HG02884 (cell line): ENCODE measurements at regions not wholly inside any gene's neighbourhood (a gene's known extent, or its start where the extent isn't known, plus 50 kb on each side); places are given as distances from the start of the nearest gene placed in this dataset.
A peak's percentile ranks its signal among the peaks of the same experiment; 100 is the strongest.
"Not testable (repeated sequence)": the region's sequence is repeated elsewhere in the genome, so short reads cannot be mapped to it uniquely, and the experiment has no call there.

Experiments
- ATAC-seq: cut with Tn5 transposase; IDR thresholded peaks from one replicate; pipeline ENCODE4 v1.9.1; 2021; ENCODE audit warnings: mild to moderate bottlenecking, moderate library complexity; ENCODE audit not compliant: unreplicated experiment

- ATAC-seq, result no peak
Measured at GRCh38 chr2:40043641-40044040, 264.6 kb upstream of the THUMPD2 start.

DNA sequence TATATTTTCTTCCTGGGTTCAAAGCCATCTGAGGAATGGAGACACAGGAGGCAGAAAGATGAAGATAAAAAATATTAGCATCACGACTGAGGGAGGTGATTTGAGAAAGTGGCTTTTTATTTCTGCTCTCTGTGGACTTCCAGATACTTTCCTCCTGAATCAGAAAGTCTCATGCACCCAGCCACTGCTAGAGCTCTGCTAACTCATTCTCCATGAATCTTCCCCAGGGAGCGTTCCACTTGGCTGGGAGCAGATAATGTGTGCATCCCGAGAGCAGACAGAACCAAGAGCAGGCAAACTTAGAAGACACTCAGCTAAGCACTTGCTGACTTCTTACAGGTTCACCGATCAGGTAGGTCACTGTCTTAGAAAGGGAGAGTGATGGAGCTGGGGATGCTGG lies 264.1 kb upstream of the THUMPD2 start:
- ATAC-seq, result no peak

GRCh38 chr2:40041422-40042382 lies 262.6 kb upstream of the THUMPD2 start:
- no peak for ATAC-seq

DNA sequence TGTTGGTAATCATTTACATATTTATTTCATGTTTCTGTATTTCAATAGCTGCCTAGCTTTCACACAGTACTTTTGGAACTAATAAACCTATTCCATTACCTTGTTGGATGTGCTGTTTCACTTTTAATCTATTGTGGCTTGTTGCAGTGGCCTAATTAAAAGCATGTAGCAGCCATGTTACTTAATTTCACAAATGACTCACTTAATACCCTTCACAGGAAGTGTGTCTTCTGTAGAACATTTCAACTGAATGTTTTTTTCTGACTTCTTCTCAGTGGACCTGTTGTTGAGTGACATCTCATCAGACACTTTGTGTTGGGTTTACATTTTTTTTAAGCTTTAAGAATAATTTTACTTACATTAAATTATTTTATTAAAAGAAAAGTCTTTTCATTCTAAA lies 260.5 kb upstream of the THUMPD2 start:
- no peak for ATAC-seq

DNA sequence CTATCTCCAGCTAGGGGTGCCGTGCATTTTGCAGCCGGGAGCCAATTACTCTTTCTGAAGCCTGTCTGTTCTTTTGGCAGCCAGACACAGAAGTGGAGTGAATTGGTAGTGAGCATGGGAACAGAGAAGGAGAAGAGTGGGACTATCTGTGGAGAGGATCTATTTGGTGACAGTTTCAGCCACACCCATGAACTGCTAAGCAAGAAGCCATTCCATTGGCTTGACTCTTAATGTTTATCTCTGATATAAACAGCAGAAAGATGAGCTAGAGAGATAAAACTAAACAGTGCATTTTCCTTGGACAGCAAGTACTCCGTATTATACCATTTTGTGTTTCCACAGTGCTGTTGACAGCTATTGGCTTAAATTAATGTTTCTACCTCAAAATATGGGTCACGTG lies 259.6 kb upstream of the THUMPD2 start:
- ATAC-seq, result no peak

- no peak for ATAC-seq
Measured at GRCh38 chr2:40037303-40037702, 258.2 kb upstream of the THUMPD2 start.

DNA sequence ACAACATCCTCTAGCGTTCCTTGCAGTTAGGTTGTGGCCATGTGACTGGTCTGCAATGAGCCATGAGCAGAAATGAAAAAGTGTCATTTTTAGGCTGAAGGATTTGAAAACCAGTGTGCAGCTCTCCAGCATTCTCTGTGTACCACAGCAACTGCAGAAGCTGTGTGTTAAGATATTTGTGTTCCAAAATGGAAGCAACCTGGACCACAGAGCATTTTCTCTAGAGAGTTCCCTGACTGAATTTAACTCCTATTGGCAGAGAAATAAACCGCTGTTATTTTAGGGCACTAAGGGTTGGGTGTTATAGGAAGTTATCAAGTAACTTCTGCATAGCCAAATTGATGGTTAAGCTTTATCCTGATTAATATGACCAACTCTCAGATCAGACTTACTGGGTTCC lies 257.2 kb upstream of the THUMPD2 start:
- ATAC-seq, result no peak

DNA sequence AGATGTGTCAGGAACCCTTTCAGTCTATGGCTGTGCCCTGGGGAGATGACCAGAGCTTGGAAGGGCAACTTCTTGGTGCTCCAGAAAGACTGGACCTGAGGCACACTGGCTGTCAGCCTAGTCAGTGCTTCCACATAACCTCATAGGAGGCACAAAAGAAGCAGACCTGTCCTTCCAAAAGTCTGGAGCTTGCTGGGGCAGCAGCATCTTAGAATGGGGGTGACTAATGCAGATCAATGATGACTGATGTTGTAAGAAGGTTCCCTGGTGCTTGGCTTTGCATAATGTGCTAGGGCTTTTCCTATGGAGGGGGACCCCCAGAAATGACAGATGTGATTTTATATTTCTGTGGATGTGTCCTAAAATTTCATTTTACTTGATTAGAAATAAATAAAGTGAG lies 255.7 kb upstream of the THUMPD2 start:
- no peak for ATAC-seq

- ATAC-seq, result no peak
Measured at GRCh38 chr2:40034198-40034597, 255.1 kb upstream of the THUMPD2 start.

GRCh38 chr2:40033781-40034180 lies 254.7 kb upstream of the THUMPD2 start:
- ATAC-seq, result no peak

DNA sequence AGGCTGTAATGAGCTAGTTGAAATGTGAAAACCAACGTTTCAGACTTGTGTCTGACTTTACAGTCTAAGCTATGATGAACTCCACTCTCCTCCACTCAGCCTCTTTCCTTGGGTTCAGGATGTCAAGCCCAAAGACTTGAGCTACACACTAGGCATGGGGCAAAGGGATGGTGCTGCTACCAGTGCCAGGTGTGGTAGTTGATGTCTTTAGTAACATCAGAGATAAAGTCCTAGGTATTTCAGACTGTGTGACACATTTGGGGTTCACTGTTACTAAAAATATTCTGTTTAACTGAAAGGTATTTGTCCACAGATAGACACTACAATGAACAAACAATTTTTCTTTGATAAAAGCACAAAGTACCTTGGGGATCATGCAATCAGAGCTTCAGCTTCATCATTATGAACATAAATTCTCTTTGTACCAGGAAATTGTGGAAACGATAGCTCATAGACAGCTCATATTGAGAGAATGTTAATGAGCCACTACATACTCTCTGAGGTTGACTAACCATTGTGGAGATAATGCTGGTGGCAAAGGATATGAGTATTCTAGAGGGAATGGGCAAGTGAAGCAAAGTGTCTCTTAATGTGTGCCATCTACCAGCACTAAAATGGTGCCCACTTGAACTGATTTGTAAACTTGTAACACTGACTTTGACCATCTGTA lies 253.7 kb upstream of the THUMPD2 start:
- no peak for ATAC-seq

DNA sequence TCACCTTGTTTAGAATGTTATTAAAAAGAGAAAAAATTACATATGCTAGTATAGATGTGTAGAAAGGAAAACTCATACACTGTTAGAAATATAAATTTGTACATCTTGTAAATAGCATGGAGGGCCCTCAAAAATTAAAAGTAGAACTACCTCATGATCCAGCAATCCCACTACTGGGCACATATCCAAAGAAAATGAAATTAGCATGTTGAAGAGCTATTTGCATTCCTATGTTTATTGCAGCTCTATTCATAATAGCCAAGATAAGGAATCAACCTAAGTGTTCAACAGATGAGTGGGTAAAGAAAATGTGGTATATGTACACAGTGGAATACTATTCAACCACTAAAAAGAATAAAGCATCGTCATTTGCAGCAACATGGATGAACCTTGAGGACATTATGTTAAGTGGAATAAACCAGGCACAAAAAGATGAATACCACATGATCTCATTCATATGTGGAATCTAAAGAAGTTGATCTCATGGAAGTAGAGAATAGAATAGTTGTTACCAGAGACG lies 251.5 kb upstream of the THUMPD2 start:
- no peak for ATAC-seq

DNA sequence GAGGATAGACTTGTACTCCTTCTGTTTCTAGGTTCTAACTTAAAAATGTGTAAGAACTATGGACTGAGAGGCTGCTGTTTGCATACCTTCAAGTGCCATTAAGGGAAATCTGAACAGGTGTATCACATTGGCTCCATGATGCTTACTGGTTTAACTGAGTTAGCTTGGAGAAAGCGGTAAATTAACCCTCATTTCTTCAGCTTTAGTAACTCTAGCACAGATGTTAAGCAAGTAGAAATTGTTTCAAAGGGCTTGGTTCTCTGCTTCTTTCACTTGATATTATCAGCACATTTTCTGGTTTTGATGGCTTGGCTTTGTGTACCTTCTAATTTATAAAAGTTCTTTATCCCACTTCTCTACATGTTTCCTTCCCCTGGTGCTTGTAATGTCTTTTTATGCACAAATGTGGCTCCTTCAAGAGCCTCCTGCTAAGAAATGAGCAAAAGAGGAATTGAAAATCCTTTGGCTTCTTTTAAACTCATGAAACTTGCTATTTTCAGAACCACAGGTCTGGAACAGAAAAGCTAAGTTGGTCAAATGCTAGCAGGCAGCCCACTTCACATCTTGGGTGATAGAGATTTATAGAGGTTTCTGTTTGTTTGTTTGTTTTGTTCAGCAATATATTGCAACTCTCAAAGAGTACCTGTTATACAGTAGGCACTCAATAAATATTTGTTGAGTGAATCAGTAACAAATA lies 249.9 kb upstream of the THUMPD2 start:
- peak; percentile 90 for ATAC-seq

GRCh38 chr2:40027968-40028367 lies 248.9 kb upstream of the THUMPD2 start:
- no peak for ATAC-seq

DNA sequence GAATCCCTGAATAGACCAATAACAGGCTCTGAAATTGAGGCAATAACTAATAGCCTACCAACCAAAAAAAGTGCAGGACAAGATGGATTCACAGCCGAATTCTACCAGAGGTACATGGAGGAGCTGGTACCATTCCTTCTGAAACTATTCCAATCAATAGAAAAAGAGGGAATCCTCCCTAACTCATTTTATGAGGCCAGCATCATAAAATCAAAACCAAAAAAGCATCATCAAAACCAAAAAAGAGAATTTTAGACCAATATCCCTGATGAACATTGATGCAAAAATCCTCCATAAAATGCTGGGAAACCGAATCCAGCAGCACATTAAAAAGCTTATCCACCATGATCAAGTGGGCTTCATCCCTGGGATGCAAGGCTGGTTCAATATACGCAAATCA lies 246.2 kb upstream of the THUMPD2 start:
- not testable (repeated sequence) for ATAC-seq

- no peak for ATAC-seq
Measured at GRCh38 chr2:40020997-40021396, 241.9 kb upstream of the THUMPD2 start.

- no peak for ATAC-seq
Measured at GRCh38 chr2:40016151-40016885, 237.3 kb upstream of the THUMPD2 start.

DNA sequence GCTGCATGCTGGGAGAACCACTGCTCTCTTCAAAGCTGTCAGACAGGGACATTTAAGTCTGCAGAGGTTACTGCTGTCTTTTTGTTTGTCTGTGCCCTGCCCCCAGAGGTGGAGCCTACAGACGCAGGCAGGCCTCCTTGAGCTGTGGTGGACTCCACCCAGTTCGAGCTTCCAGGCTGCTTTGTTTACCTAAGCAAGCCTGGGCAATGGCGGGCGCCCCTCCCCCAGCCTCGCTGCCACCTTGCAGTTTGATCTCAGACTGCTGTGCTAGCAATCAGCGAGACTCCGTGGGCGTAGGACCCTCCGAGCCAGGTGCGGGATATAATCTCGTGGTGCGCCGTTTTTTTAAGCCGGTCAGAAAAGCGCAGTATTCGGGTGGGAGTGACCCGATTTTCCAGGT lies 234.9 kb upstream of the THUMPD2 start:
- not testable (repeated sequence) for ATAC-seq

DNA sequence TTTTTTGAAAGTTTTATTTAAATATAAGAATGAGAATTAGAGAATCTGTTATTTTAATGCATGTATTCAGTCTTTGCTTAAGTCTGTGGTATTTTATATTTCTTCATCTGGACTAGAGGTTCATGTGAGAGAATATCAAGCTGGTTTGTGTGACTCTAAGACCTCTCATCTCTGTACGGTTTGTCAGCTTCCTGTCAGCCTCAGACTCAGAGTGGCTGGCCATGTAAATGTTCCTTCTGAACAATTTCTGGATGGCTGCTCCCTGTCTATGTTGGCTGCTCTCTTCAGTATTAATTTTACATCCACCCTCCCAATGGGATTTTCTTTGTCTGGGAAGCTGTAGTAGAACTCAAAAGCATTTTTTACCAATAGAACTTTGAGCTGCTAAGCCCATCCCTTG lies 225.3 kb upstream of the THUMPD2 start:
- no peak for ATAC-seq

GRCh38 chr2:40002339-40002738 lies 223.3 kb upstream of the THUMPD2 start:
- no peak for ATAC-seq

DNA sequence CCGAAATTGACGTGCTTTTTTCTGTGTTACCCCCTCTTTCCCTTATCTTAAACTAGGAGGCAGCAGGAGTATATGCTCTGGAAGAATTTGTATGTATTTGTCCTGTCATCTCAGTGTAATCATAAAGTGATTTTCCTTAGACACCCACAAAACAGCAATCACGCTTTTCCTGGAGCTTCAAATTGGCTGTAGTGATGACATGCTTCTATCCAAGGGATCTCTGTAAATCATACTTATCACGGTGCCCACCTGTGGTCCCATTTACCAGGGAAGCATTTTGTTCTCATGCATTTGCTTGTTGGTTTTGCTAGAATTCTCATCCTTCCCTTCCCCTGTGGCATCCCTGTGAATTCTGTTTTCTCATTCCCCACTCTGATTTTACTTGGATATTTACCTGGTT lies 220.8 kb upstream of the THUMPD2 start:
- no peak for ATAC-seq
